ENCODE measurements at regions not wholly inside any gene's neighbourhood (a gene's known extent, or its start where the extent isn't known, plus 50 kb on each side); places are given as distances from the start of the nearest gene placed in this dataset.

- TF ChIP-seq, protein P1, sequence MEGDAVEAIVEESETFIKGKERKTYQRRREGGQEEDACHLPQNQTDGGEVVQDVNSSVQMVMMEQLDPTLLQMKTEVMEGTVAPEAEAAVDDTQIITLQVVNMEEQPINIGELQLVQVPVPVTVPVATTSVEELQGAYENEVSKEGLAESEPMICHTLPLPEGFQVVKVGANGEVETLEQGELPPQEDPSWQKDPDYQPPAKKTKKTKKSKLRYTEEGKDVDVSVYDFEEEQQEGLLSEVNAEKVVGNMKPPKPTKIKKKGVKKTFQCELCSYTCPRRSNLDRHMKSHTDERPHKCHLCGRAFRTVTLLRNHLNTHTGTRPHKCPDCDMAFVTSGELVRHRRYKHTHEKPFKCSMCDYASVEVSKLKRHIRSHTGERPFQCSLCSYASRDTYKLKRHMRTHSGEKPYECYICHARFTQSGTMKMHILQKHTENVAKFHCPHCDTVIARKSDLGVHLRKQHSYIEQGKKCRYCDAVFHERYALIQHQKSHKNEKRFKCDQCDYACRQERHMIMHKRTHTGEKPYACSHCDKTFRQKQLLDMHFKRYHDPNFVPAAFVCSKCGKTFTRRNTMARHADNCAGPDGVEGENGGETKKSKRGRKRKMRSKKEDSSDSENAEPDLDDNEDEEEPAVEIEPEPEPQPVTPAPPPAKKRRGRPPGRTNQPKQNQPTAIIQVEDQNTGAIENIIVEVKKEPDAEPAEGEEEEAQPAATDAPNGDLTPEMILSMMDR (IDR thresholded peaks at IDR 0.05), result no peak
- no peak for TF ChIP-seq POLR2A (IDR thresholded peaks at IDR 0.05)
Observed at GRCh38 chrX:459611-460010, 72.9 kb upstream of the PPP2R3B start.

All from esophagus squamous epithelium (tissue), 4 donors.